ENCODE measurements at regions not wholly inside any gene's neighbourhood (a gene's known extent, or its start where the extent isn't known, plus 50 kb on each side); places are given as distances from the start of the nearest gene placed in this dataset.
"Not testable (repeated sequence)": the region's sequence is repeated elsewhere in the genome, so short reads cannot be mapped to it uniquely, and the experiment has no call there.

DNA sequence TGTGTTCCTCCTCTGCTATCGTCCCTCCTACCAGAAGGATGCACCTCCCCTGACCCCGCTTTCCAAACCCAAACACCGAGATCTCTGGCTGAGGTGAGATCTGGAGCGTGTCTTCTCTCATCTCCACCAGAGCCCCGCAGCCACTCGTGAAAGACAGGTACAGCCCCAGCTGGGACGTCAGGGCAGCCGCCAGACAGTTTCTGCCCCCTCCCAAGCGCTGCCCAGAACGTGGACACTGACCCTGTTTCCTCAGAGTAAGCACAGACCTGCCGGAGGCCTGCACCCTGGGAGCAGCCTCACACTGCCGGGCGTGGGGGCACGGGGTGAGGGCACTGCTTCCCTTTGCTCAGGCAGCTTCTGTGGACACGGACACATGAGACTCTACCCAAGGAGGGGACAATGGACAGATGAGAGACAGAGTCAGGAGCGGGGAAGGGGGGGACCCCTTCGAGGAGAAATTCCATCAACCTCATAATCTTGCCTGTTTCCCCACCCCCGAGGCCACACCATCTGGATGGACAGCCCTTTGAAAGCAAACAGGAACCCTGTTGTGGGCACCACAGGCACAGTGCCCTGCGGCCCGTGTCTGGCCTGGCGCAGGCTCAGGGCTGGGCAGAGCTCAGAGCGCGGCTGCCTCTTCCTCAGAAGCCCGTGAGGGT lies 210.6 kb downstream of the DLL1 start:
- no peak for DNase-seq

DNA sequence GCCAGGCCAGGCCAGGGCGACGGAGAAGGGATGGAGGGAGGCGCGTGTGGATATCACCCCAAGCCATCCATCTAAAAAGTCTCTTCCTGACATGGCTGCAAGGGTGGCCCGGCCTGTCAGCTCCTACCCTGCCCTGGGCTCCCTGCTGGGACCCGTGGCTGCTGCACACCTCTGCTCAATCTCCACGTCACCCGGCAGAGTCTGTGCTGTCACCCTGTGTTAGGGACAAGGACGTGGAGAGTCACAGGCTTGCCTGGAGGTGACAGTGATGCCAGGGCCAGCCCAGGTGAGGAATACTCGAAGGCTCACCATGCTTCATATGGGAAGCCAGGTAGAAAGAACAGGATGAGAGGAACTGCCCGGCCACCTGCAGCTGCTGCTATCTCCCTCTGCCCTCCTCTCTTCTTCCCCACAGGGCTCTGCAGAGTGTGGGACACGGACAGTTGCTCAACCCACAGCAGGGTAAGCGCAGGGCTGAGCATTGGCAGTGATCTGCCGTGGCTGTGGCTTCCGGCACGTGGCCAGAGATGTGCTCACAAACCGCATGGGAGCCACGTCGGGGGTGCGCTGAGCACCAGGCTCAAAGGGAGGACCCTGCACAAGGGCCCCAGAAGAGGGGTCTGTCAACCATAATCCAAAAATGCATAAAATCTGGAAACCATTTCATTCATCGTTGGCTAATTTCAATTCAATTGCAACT lies 214.3 kb downstream of the DLL1 start:
- DNase-seq = peak; percentile 1

DNA sequence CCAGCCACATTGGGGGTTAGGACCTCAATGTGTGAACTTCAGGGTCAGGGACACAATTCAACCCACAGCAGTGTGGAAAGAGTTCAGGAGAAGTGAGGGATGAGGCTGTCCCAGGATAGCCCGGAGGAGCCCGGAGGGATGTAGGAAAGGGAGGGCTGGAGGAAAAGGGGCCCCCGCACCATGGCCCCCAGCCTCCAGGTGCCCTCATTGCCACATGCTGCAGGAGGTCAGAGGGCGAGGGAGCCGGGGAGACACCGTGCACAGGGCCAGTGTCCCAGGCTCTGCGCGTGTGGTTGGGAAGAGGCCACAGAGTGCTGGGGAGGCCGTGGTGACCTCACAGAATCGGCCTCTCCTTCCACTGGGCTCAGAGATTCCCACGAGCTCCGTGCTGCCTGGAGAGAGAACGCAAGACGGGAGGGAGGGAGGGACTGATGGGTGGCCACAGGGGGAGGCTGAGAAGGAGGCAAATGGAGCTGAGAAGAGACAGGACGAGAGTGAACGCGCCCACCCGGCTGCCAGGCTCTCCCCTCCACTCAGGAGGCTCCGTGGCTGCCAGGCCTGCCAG lies 215.1 kb downstream of the DLL1 start:
- DNase-seq = no peak

DNA sequence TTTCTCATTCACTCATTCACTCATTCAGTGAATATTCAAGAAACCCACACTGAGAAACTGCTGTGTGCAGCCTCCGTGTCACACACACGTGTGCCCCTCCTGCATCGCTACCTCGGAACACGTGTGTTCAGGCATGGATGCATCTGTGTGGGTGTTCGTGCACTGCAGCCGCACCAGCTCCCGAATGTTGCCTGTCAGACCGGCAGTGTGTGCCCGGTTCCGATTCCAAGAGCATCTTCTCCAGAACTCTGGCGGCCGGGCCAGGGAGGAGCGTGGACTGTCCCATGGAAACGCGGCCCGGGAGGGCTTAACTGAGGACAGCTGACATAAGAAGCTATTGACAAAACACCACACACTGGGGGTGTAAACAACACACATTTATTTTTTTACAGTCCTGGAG lies 216.0 kb downstream of the DLL1 start:
- DNase-seq = no peak

DNA sequence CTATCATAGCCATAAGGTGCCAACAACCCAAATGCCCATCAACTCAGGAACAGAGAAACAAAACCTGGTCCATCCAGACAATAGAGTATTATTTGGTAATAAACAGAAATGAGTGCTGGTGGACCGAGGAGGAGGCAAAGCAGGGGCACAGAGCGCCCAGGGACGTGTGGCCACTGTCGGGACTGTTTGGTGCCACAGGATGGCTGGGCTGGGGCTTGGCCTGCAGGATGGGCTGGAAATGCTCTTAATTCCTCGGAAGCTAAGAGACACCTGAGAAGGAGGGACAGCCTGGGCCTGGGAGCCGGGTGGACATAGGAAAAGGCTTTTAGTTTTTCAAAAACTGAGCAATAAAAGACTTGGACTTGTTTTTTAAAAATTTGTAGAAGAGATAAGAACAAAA lies 216.4 kb downstream of the DLL1 start:
- DNase-seq = no peak

DNA sequence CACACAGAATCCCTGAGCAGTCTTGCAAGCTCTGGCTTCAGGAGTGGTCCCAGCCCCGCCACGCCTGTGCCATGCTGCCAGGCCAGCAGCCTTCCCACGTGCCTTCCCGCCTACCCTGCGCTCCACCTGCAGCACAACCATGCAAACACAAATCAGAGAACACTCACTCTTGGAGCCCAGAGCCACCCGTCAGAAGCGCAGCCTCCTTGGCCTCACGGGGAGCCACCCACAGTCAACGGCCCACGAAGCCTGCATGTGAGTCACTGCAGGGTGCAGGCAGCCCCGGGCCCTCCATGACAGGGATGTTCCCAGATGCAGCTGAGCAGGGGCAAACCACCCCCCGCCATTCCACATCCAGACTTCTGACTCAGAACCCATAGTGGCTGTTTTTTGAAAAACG lies 217.0 kb downstream of the DLL1 start:
- peak; percentile 66 for DNase-seq

DNA sequence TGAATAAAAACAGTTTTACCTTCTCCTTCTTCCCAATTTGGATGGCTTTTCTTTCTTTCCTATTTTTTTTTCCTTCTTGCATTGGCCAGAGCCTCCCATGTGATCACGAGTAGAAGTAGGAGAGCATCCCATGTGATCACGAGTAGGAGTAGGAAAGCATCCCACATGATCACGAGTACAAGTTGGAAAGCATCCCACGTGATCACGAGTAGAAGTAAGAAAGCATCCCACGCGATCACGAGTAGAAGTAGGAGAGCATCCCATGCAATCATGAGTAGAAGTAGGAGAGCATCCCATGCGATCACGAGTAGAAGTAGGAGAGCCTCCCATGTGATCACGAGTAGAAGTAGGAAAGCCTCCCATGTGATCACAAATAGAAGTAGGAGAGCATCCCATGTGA lies 218.6 kb downstream of the DLL1 start:
- DNase-seq = no peak

DNA sequence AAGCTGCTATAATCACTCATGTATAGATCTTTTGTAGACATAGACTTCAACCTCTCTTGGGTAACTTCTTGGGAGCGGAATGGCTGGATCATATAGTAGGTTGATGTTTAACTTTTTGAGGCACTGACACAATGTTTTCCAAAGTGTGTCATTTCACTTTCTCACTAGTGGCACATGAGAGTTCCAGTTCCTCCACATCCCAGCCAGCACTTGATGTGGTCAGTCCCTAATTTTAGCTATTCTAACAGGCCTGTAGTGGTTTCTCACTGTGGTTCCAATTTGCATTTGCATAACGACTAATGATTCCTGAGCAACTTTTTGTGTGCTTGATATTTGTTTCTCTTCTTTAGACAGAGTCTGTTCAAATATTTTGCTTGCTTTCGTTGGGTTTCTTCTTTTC lies 221.3 kb downstream of the DLL1 start:
- DNase-seq = peak; percentile 67

DNA sequence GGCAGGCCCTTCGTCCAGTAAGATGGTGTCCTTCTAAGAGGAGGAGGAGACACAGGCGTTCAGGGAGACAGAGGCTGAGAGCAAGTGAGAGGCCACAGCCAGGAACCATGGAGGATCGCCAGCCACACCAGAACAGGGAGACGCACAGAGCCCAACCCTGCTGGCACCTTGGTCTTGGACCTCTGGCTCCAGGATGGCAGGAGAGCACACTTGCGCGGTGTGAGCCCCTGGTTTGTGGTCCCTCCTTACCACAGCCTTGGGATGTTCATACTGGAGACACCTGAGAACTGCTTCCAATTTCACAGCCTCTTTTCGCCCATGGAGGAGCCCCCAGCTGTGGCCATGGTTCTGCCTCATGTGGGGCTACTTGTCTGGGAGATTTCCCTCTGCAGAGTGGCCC lies 222.4 kb downstream of the DLL1 start:
- no peak for DNase-seq

DNA sequence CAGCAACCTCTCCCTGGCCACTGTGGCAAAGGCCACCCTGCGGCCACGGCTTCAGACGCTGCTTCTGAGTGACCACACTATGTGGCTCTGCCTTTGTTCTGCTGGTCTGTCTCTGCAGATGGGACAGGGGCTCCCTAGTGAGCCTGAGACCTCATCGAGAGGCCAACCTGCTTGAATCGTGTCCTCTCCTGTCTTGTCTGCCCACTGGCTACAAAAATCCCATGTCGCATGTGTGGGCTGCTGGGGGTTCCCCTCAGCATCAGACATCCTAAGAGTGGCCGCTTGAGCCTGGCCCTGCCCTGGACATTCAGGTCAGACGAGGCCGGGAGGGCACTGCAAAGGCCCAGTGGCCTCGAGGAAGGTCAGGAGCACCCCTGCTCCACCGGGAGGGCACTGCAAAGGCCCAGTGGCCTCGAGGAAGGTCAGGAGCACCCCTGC lies 222.9 kb downstream of the DLL1 start:
- no peak for DNase-seq

DNA sequence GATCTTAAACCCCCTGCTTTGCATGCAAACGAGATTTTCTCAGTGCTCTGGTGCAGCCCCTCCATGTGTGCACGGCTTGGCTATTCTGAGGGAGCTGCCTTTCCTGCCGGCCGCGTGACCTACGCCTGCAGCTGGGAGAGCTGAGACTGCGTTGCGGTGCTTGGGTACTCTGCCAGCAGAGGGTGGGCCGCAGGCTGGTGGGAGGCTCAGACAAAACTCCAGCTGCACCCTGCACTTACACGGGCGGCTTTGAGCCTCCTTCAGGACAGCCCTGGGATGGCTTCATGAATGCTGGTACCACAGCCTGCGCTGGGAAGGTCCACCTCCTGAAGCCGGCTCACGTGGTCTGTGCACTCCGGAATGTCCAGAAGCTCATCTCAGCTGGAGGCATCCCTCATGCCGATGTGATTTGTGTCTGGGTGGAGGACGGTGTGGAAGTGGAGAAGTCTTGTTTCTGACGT lies 223.7 kb downstream of the DLL1 start:
- DNase-seq = no peak

DNA sequence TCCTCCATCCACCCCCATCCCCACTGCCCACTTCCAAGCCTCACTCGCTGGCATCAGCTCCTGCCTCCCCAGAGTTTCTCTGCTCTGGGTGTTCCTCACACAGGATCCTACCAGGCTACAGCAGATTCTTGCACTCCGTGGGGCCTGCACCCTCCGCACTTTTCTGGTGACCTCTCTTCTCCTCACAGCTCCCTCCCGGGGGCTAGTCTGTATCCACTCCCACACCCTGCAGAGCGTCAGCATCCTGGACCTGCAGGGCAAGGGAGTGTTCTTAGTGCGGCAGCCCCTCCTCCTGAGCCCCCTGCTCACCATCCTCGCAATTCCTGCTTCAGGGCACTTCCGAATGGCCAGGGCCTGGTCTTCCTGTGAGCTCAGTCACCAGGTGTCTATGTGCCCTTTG lies 224.2 kb downstream of the DLL1 start:
- no peak for DNase-seq

DNA sequence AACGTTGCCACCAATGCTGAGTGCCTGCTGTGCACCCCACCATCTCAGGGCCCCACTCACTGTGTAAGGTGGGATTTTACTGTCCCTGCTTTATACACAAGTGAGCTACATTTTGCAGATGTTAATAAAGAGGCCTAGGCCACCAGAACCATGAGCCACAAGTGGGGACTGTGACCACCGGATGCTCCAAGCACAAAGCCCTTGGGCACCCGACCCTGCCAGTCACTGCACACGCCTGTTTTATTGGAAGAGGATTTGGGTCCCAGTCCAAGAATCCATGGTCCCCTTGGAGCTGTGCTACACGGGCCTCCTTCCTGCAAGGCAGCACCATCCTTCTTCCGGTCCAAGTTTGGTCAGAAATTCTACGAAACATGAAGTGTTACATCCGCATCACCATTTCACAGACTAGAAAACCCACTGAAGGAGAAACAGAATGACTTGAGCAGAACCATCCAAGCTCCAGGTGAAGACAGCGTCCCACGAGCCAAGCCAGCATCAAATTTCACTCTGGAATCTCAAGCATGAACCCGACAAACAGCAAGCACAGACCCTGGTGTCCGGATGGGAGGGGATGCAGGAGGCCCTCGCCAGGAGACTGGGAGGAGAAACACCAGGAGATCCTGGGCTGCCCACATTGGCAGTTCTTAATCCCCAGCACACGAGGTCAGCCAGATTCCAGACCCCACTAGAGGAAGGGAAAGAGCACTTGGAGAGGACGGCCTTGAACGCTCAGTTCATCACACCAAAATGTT lies 226.9 kb downstream of the DLL1 start:
- DNase-seq = no peak

DNA sequence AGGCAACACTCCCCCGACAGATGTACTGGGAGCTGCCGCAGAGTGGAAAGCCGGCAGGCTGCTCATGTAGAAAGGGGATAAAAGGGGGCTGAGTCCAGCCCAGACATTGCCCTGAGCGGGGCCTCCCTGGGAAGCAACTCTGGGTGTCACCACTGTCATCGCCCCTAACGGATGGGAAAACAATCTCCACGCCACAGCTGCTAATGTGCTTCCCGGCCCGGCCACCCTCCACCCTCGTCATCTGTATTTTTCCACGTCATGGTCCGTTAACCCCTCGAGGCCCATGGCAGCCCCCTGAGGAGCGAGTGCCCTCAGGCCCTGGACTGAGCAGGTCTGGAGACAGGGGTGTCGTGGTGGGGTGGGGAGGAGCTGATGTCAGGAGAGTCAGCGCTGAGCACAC lies 227.4 kb downstream of the DLL1 start:
- no peak for DNase-seq

DNA sequence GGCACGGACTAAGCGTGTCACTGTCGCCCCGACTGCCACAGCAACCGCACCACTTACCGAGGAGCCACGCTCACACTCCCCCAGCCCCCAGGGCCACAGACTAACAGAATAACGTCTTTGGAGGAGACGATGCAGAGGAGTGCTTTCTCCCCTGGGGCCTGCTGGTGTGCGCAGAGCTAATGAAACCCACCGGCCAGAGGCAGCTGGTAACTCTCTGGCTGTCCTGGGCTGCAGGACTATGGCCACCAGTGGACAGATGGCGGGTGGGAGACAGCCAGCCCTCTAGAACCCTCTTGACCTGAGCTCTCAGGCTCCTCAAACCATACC lies 228.0 kb downstream of the DLL1 start:
- DNase-seq = no peak

DNA sequence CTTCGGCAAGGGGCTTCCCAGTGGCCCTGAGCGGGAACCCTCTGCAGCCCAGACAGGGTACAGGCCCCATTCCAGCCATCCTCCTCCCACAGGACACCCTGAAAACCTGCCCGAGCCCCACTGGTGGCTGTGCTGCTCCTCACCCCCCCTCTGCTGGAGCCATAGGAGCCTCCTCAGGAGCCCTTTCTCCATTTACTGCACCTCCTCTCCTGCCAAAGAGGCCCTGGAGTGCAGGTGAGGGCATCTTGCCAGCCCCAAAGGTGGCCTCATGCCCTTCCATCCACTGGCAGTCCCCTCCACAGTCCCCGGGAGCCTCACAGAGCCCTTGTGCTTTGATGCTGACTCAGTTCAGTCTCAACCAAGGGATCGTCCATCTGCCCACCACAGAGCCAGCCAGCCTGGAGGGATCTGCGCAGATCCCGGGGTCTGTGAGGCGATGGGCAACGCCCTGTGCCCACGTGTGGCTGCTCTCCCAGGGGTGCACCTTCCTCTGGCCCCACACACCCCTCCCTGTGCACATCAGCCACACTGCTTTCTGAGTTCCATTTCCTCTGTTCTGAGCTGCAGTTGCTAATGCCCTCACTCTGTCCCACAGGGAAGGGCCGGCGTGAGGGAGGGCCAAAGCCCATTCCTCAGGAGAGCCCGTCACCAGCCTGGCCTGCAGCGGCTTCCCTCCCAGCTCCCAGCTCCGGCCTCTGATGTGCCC lies 228.5 kb downstream of the DLL1 start:
- DNase-seq = no peak

DNA sequence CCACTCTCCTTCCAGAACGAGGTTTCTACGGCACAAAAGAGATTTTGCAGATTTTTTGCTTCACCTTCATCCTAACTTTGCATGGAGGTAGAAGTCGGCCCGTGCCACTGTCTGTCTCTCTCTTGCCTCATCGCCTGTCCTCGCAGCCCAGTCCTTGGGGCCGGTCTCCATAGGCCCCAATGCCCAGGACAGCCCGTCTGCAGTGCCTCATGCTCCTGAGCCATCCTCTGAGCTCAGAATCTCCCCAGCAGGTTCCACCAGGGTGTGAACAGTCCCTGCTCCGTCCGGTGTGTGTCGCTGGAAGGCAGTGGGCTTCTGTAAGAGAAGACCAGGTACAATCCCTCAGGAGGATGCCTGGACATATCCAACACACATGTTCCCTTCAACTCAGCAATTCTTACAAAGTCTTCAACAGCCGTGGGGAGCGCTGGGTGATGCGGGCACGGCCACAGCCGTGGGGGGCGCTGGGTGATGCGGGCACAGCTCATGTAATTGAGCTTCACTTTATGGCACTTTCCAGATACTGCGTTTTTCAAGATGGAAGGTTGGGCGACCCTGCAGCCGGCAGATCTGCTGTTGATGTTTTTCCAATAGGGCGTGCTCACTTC lies 231.9 kb downstream of the DLL1 start:
- no peak for DNase-seq

DNA sequence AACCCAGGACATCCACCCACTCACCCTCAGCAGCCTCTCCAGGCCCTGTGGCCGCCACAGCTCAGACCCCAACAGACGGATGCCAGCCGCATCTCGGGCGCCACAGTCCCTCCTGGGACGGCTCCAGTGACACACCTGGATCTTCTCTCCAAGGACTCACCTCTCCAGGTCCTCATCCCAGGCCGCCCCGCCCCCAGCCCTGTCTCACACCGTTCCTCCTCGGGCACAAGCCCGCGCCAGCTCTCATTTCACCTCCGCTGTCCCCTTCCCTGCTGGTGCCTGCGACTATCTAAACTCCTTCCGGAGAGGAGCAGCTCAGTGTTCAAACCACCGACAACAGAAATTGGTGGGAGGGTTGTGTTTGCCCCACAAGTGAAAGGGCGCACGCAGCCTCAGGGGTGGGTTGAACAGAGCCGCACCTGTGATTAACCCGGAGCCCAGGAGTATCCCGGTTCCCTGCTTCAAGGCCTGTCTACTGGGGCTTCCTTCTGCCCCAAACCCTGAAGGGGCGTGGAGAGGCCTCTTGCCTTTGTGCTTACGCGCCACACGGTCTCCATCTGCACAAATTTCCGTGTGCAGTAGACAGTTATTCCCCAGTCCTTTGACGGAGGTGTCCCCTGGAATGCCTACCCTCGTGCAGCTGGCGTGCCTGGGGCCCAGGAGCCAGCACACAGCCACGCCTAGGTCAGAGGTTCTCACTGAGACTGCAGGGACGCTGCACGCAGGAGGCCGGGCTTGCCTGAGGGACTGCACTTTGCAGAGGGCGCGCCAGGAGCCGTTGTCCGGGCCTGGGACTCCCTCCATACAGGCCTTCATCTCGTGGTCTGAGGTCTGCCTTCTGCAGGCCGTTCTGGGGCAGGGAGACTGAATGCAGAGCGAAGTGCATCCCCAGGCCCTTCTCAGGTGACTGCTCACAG lies 232.7 kb downstream of the DLL1 start:
- no peak for DNase-seq

DNA sequence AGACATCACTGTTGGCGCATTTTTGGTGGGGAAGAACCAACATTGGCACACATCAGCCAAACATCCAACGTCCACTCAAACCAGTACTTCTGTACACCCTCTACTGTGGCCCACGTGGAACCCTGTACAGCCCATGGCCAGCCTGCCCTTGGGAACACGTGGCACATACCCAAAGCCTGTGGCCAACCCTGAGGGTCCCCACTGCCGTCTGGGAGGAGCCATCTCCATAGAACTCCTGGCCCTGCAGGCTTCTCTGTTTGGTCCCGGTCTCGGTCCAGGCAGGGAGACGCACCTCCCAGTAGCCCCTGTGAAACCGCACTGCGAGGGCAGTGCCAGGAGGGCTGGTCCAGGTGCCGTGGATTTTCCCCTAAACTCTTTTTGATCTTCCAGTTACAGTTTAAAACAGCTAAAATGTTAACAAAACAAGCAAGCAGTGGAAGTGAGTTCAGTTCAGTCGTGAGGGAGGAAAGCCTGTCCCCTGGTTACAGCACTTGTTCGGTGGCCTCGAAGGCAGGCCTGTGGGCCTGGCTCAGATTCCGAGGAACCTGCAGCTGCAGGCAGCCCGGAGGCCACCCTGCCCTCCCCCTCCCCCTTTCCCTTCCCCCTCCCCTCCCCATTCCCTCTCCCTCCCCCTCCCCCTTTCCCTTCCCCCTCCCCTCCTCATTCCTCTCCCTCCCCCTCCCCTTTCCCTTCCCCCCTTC lies 233.7 kb downstream of the DLL1 start:
- no peak for DNase-seq

DNA sequence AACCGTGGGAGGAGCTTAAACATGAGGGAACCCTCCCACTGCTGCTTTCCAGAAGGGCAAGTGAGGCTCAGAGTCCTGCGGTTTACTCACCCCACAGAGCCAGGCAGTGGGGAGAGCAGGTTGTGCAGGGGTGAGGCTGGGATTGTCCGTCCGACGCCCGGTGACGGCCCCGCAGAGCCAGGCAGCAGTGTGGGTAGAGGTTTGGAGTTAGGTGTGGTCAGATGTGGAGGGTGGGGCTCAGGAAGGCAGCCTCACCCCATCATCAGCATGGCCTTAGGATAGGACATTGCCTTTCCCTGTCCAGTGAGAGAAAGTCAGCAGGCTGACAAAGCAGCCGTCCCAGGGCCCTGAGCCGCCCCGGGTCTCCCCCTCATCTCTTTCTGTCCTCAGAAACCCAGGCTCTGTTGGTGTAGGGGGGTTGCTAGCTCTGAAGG lies 234.6 kb downstream of the DLL1 start:
- DNase-seq = no peak

DNA sequence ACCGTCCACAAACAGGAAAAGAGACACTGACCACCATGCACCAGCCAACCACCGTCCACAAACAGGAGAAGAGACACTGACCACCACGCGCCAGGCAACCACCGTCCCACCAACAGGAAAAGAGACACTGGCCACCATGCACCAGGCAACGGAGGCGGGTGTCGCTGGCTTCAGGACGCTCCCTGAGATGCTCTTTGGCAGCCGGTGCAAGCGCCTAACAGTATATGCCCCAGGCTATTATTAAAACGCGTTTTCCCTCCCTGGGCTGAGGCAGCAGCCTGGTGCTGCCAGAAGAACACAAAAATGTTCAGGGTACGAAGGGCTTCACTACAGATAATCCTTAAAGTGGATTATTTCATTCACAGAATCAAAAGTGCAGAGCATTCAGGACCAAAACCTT lies 235.1 kb downstream of the DLL1 start:
- not testable (repeated sequence) for DNase-seq
